Naive B cell (primary cell): ENCODE measurements at regions not wholly inside any gene's neighbourhood (a gene's known extent, or its start where the extent isn't known, plus 50 kb on each side); places are given as distances from the start of the nearest gene placed in this dataset.

Experiments
- ATAC-seq, 2 donors: fragments of 150-1000 bp; cut with Tn5 transposase; 2 replicates each; pipeline ENCODE4 v1.10.0; 2021; ENCODE audit warnings: low read depth in 2 of 2, mild to moderate bottlenecking in 2 of 2, moderate library complexity in 2 of 2
- DNase-seq: peaks from one replicate; pipeline ENCODE4 v3.0.0; 2022
- H3K27ac Mint-ChIP-seq, 6 donors: one replicate each; pipeline ENCODE4 v1.8.0; 2020 to 2022; ENCODE audit warnings: mild to moderate bottlenecking in 6 of 6, mixed read lengths in 6 of 6, moderate library complexity in 5 of 6, inconsistent platforms in 2 of 6
- H3K27me3 Mint-ChIP-seq, 3 donors: one replicate each; pipeline ENCODE4 v1.8.0; 2021 to 2022; ENCODE audit warnings: mixed read lengths in 3 of 3, mild to moderate bottlenecking in 1 of 3
- H3K36me3 Mint-ChIP-seq, 2 donors: one replicate each; pipeline ENCODE4 v1.8.0; 2020 to 2022; ENCODE audit warnings: mixed read lengths in 2 of 2, inconsistent platforms in 1 of 2, mild to moderate bottlenecking in 1 of 2
- H3K4me1 Mint-ChIP-seq, 3 donors: one replicate each; pipeline ENCODE4 v1.8.0; 2020 to 2022; ENCODE audit warnings: mixed read lengths in 3 of 3, inconsistent platforms in 1 of 3, mild to moderate bottlenecking in 1 of 3, moderate library complexity in 1 of 3
- H3K4me3 Mint-ChIP-seq, 8 donors: one replicate each; pipeline ENCODE4 v1.8.0; 2020 to 2022; ENCODE audit warnings: mild to moderate bottlenecking in 8 of 8, mixed read lengths in 8 of 8, moderate library complexity in 8 of 8, inconsistent platforms in 2 of 8
- H3K9me3 Mint-ChIP-seq, 7 donors: one replicate each; pipeline ENCODE4 v1.8.0; 2020 to 2022; ENCODE audit warnings: mixed read lengths in 7 of 7, mild to moderate bottlenecking in 5 of 7, inconsistent platforms in 2 of 7, moderate library complexity in 1 of 7

- H3K27me3 Mint-ChIP-seq, result no peaks in the 10 kb centered on the region
- H3K36me3 Mint-ChIP-seq, result no peaks in the 10 kb centered on the region
- peaks cover 2 to 17% (median 4%) of the 10 kb centered on the region in 7 donors for H3K9me3 Mint-ChIP-seq
- H3K4me1 Mint-ChIP-seq, result no peaks in the 10 kb centered on the region
- DNase-seq (no peak), ATAC-seq (no peak)
- no peak overlapping the region for H3K4me3 Mint-ChIP-seq
- no peak overlapping the region for H3K27ac Mint-ChIP-seq
Measured at GRCh38 chr3:159451067-159451466, 537.6 kb upstream of the IL12A start.

- no peak for ATAC-seq
- no peak for DNase-seq
- no peaks in the 10 kb centered on the region for H3K4me1 Mint-ChIP-seq
- no peaks in the 10 kb centered on the region for H3K27me3 Mint-ChIP-seq
- H3K4me3 Mint-ChIP-seq, result no peak overlapping the region
- peaks cover 2 to 17% (median 4%) of the 10 kb centered on the region in 7 donors for H3K9me3 Mint-ChIP-seq
- no peak overlapping the region for H3K27ac Mint-ChIP-seq
- no peaks in the 10 kb centered on the region for H3K36me3 Mint-ChIP-seq
Measured at GRCh38 chr3:159451482-159451881, 537.2 kb upstream of the IL12A start.

- Mint-ChIP-seq H3K27ac (no peak overlapping the region), H3K9me3 (peaks cover 2 to 17% (median 4%) of the 10 kb centered on the region in 7 donors), H3K36me3 (no peaks in the 10 kb centered on the region), H3K4me3 (no peak overlapping the region), H3K27me3 (no peaks in the 10 kb centered on the region), H3K4me1 (no peaks in the 10 kb centered on the region)
- DNase-seq (no peak), ATAC-seq (no peak)
Measured at GRCh38 chr3:159453036-159453435, 535.6 kb upstream of the IL12A start.

- Mint-ChIP-seq H3K4me1 (no peaks in the 10 kb centered on the region), H3K9me3 (peaks cover 0 to 13% (median 3%) of the 10 kb centered on the region in 7 donors), H3K36me3 (no peaks in the 10 kb centered on the region), H3K4me3 (no peak overlapping the region), H3K27ac (peak overlapping the region in 1 of 6 donors; percentile 39), H3K27me3 (no peaks in the 10 kb centered on the region)
- no peak for DNase-seq
- ATAC-seq, result no peak
Measured at GRCh38 chr3:159453945-159454344, 534.7 kb upstream of the IL12A start.

GRCh38 chr3:159455741-159456181 is 532.9 kb upstream of the IL12A start:
- no peak overlapping the region for H3K27ac Mint-ChIP-seq
- no peaks in the 10 kb centered on the region for H3K27me3 Mint-ChIP-seq
- no peak for ATAC-seq
- no peak for DNase-seq
- H3K36me3 Mint-ChIP-seq, result no peaks in the 10 kb centered on the region
- no peak overlapping the region for H3K4me3 Mint-ChIP-seq
- peaks cover 0 to 10% (median 3%) of the 10 kb centered on the region in 7 donors for H3K9me3 Mint-ChIP-seq
- no peaks in the 10 kb centered on the region for H3K4me1 Mint-ChIP-seq

GRCh38 chr3:159458010-159458409 is 530.6 kb upstream of the IL12A start:
- no peak for DNase-seq
- Mint-ChIP-seq H3K4me1 (no peaks in the 10 kb centered on the region), H3K36me3 (no peaks in the 10 kb centered on the region), H3K27ac (peak overlapping the region in 1 of 6 donors; percentile 1), H3K9me3 (peaks cover 2 to 7% (median 4%) of the 10 kb centered on the region in 7 donors), H3K4me3 (peak overlapping the region in 1 of 8 donors; percentile 31), H3K27me3 (peaks cover 0 to 5% (median 0%) of the 10 kb centered on the region in 3 donors)
- ATAC-seq, result no peak

GRCh38 chr3:159458982-159459381 is 529.7 kb upstream of the IL12A start:
- no peak overlapping the region for H3K27ac Mint-ChIP-seq
- no peaks in the 10 kb centered on the region for H3K36me3 Mint-ChIP-seq
- no peak overlapping the region for H3K4me3 Mint-ChIP-seq
- DNase-seq, result no peak
- peaks cover 0 to 5% (median 4%) of the 10 kb centered on the region in 7 donors for H3K9me3 Mint-ChIP-seq
- no peaks in the 10 kb centered on the region for H3K4me1 Mint-ChIP-seq
- no peak for ATAC-seq
- peaks cover 0 to 5% (median 0%) of the 10 kb centered on the region in 3 donors for H3K27me3 Mint-ChIP-seq

GRCh38 chr3:159472611-159473010 is 516.0 kb upstream of the IL12A start:
- H3K27ac Mint-ChIP-seq, result no peak overlapping the region

GRCh38 chr3:159473206-159473605 is 515.4 kb upstream of the IL12A start:
- Mint-ChIP-seq H3K27me3 (no peaks in the 10 kb centered on the region), H3K9me3 (peaks cover 0 to 12% (median 1%) of the 10 kb centered on the region in 7 donors), H3K27ac (no peak overlapping the region), H3K36me3 (no peaks in the 10 kb centered on the region), H3K4me3 (no peak overlapping the region), H3K4me1 (no peaks in the 10 kb centered on the region)
- ATAC-seq (no peak), DNase-seq (no peak)

More at GRCh38 chr3:159472611-159473010, 516.0 kb upstream of the IL12A start:
- Mint-ChIP-seq H3K36me3 (no peaks in the 10 kb centered on the region), H3K4me1 (no peaks in the 10 kb centered on the region), H3K27me3 (no peaks in the 10 kb centered on the region), H3K9me3 (peaks cover 0 to 9% (median under 1%) of the 10 kb centered on the region in 7 donors), H3K4me3 (no peak overlapping the region)
- ATAC-seq (no peak), DNase-seq (no peak)

- Mint-ChIP-seq H3K4me3 (no peak overlapping the region), H3K36me3 (no peaks in the 10 kb centered on the region), H3K27ac (no peak overlapping the region), H3K4me1 (no peaks in the 10 kb centered on the region), H3K27me3 (no peaks in the 10 kb centered on the region), H3K9me3 (peaks cover 0 to 18% (median 6%) of the 10 kb centered on the region in 7 donors)
- DNase-seq, result no peak
- ATAC-seq, result no peak
Measured at GRCh38 chr3:159480046-159480445, 508.6 kb upstream of the IL12A start.

GRCh38 chr3:159482241-159482993 is 506.2 kb upstream of the IL12A start:
- Mint-ChIP-seq H3K4me1 (no peaks in the 10 kb centered on the region), H3K27ac (no peak overlapping the region), H3K36me3 (no peaks in the 10 kb centered on the region), H3K27me3 (no peaks in the 10 kb centered on the region), H3K4me3 (no peak overlapping the region), H3K9me3 (peaks cover 0 to 12% (median 6%) of the 10 kb centered on the region in 7 donors)
- ATAC-seq (no peak), DNase-seq (no peak)

- no peaks in the 10 kb centered on the region for H3K27me3 Mint-ChIP-seq
- H3K4me3 Mint-ChIP-seq, result no peak overlapping the region
- ATAC-seq, result no peak
- H3K36me3 Mint-ChIP-seq, result no peaks in the 10 kb centered on the region
- no peaks in the 10 kb centered on the region for H3K4me1 Mint-ChIP-seq
- peaks cover 0 to 11% (median 6%) of the 10 kb centered on the region in 7 donors for H3K9me3 Mint-ChIP-seq
- no peak overlapping the region for H3K27ac Mint-ChIP-seq
- DNase-seq, result no peak
Measured at GRCh38 chr3:159482994-159483367, 505.7 kb upstream of the IL12A start.

GRCh38 chr3:159486580-159486979 is 502.1 kb upstream of the IL12A start:
- ATAC-seq (no peak), DNase-seq (no peak)
- Mint-ChIP-seq H3K4me1 (no peaks in the 10 kb centered on the region), H3K27me3 (no peaks in the 10 kb centered on the region), H3K4me3 (no peak overlapping the region), H3K36me3 (no peaks in the 10 kb centered on the region), H3K9me3 (peaks cover 0 to 9% (median 5%) of the 10 kb centered on the region in 7 donors), H3K27ac (no peak overlapping the region)

- DNase-seq, result no peak
- Mint-ChIP-seq H3K27me3 (no peaks in the 10 kb centered on the region), H3K27ac (no peak overlapping the region), H3K4me3 (no peak overlapping the region), H3K9me3 (peaks cover 2 to 9% (median 5%) of the 10 kb centered on the region in 7 donors), H3K4me1 (no peaks in the 10 kb centered on the region), H3K36me3 (no peaks in the 10 kb centered on the region)
- ATAC-seq, result no peak
Measured at GRCh38 chr3:159487304-159487703, 501.3 kb upstream of the IL12A start.
